H1 (cell line): ENCODE measurements at regions not wholly inside any gene's neighbourhood (a gene's known extent, or its start where the extent isn't known, plus 50 kb on each side); places are given as distances from the start of the nearest gene placed in this dataset.

Source experiments
- E2F6 ChIP-seq: IDR thresholded peaks from 2 replicates; pipeline ENCODE4 v1.6.1; 2012; ENCODE audit warnings: inconsistent platforms
- SP1 ChIP-seq: IDR thresholded peaks from 2 replicates; pipeline ENCODE4 v1.6.1; 2011; ENCODE audit warnings: low read depth, low read length
- SUZ12 ChIP-seq: fragments of 200-600 bp; sonication (generic); IDR thresholded peaks from 2 replicates; pipeline ENCODE4 v1.6.1; 2012; ENCODE audit warnings: mild to moderate bottlenecking, inconsistent platforms, low read length, moderate library complexity, mixed read lengths

- TF ChIP-seq E2F6 (no peak), SUZ12 (no peak), SP1 (no peak)
These were observed 214.5 kb downstream of the GJA1 start (continued) for GRCh38 chr6:121649951-121650350.
